ENCODE measurements at regions not wholly inside any gene's neighbourhood (a gene's known extent, or its start where the extent isn't known, plus 50 kb on each side); places are given as distances from the start of the nearest gene placed in this dataset.

DNA sequence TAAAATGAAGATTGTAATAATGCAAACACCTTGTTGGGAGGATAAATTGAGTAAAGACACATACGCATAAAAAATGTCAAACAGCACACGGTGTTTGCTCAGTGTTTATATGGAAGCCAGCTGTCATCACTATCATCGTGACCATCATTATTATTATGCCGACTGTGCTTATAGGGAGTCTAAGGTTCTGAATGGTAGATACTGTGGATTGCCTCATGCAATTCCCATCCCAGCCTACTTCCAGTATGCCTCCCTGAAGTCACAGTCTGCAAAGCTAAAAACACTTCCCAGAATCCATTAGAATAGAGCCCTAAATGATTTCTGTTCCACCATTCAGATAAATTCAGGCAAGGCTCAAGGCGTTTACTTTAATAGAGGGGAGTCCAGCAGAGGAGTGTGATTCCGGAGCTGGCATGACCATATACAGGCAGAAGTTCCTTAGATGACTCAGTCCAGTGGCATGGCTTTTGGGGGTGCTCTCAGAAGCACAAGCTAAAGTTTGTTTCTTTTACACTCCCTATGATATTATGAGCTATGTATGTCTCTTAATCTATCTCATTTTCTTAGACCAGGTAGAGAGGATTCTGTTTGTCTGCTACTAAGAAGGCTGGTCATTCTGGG lies 148.7 kb downstream of the MEX3B start:
- TF ChIP-seq, protein P1, sequence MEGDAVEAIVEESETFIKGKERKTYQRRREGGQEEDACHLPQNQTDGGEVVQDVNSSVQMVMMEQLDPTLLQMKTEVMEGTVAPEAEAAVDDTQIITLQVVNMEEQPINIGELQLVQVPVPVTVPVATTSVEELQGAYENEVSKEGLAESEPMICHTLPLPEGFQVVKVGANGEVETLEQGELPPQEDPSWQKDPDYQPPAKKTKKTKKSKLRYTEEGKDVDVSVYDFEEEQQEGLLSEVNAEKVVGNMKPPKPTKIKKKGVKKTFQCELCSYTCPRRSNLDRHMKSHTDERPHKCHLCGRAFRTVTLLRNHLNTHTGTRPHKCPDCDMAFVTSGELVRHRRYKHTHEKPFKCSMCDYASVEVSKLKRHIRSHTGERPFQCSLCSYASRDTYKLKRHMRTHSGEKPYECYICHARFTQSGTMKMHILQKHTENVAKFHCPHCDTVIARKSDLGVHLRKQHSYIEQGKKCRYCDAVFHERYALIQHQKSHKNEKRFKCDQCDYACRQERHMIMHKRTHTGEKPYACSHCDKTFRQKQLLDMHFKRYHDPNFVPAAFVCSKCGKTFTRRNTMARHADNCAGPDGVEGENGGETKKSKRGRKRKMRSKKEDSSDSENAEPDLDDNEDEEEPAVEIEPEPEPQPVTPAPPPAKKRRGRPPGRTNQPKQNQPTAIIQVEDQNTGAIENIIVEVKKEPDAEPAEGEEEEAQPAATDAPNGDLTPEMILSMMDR (conservative IDR thresholded peaks at IDR 0.05; ENCODE audit: low read length) = no peak
- TF ChIP-seq EZH2phosphoT487 (IDR thresholded peaks at IDR 0.05; ENCODE audit: borderline replicate concordance) = no peak

Data from Loucy (cell line).